Caco-2 (cell line): ENCODE measurements at regions not wholly inside any gene's neighbourhood (a gene's known extent, or its start where the extent isn't known, plus 50 kb on each side); places are given as distances from the start of the nearest gene placed in this dataset.

Source experiments
- BruUV-seq: library from RNA; stranded (reverse); fragments of 400-500 nt; replicated peaks from 2 replicates; lab custom pipeline; 2021; lab: Mats Ljungman, UMichigan
- CTCF ChIA-PET: fragments of 300-600 bp; sonication (Branson Sonifier 250); formaldehyde crosslinking; loops from one replicate; lab custom pipeline; 2022; ENCODE audit warnings: antibody characterized with exemption; lab: Charles Lee
- POLR2A ChIA-PET: fragments of 300-600 bp; sonication (Branson Sonifier 250); formaldehyde crosslinking; loops from one replicate; lab custom pipeline; 2022; ENCODE audit warnings: antibody characterized with exemption; lab: Charles Lee
- DNase-seq, 2 experiments: peaks; one replicate each; pipeline versions ENCODE4 v3.0.0 to v3.0.0-alpha.2; 2020 to 2022
- H3K27me3 ChIP-seq: replicated peaks from 2 replicates; pipeline ENCODE4 v1.6.0; 2011; ENCODE audit warnings: low read length; ENCODE audit not compliant: control insufficient read depth, insufficient read depth
- H3K36me3 ChIP-seq: 2 replicates; pipeline ENCODE4 v1.5.1; 2011; ENCODE audit warnings: low read length; ENCODE audit not compliant: control insufficient read depth, insufficient read depth
- H3K4me1 ChIP-seq: fragments of 250-450 bp; sonication (Bioruptor Pico); 2 replicates; pipeline ENCODE4 v1.5.1; 2020; ENCODE audit warnings: mild to moderate bottlenecking
- H3K4me3 ChIP-seq: 2 replicates; pipeline ENCODE4 v1.5.1; 2011; ENCODE audit warnings: low read depth, mild to moderate bottlenecking, control low read depth, low read length
- H3K9me3 ChIP-seq: fragments of 250-450 bp; sonication (Bioruptor Pico); 2 replicates; pipeline ENCODE4 v1.5.1; 2020; ENCODE audit warnings: mild to moderate bottlenecking, moderate library complexity
- H3K27ac Mint-ChIP-seq: one replicate; pipeline ENCODE4 v1.8.0; 2022; ENCODE audit warnings: mixed read lengths; ENCODE audit not compliant: unreplicated experiment
- H3K27me3 Mint-ChIP-seq: one replicate; pipeline ENCODE4 v1.8.0; 2022; ENCODE audit warnings: mixed read lengths; ENCODE audit not compliant: insufficient read depth, unreplicated experiment
- H3K36me3 Mint-ChIP-seq: one replicate; pipeline ENCODE4 v1.8.0; 2022; ENCODE audit warnings: mild to moderate bottlenecking, mixed read lengths; ENCODE audit not compliant: insufficient read depth, unreplicated experiment
- H3K4me1 Mint-ChIP-seq: one replicate; pipeline ENCODE4 v1.8.0; 2022; ENCODE audit warnings: low read depth, mixed read lengths; ENCODE audit not compliant: unreplicated experiment
- H3K4me3 Mint-ChIP-seq: one replicate; pipeline ENCODE4 v1.8.0; 2022; ENCODE audit warnings: mild to moderate bottlenecking, moderate library complexity, mixed read lengths; ENCODE audit not compliant: unreplicated experiment
- H3K9me3 Mint-ChIP-seq: one replicate; pipeline ENCODE4 v1.8.0; 2022; ENCODE audit warnings: mixed read lengths; ENCODE audit not compliant: unreplicated experiment
- intact Hi-C: fragments of 100-400 bp; cut with micrococcal nuclease; formaldehyde crosslinking; loops from one replicate; pipeline ENCODE4 v1.10.0; 2022; ENCODE audit not compliant: unreplicated experiment
- TF ChIP-seq, protein P1 (sequence below), 2 experiments: fragments of 200-600 bp in 1 of 2; IDR thresholded peaks; 1 replicate in 1 of 2; 2 replicates in 1 of 2; pipeline versions ENCODE4 v1.5.1 to v1.8.0; 2011 to 2022; ENCODE audit warnings: antibody characterized with exemption in 1 of 2, control low read depth in 1 of 2, inconsistent platforms in 1 of 2, low read depth in 1 of 2, low read length in 1 of 2, mild to moderate bottlenecking in 1 of 2, moderate library complexity in 1 of 2; ENCODE audit not compliant: insufficient read depth in 1 of 2, severe bottlenecking in 1 of 2, unreplicated experiment in 1 of 2

- BruUV-seq = no TSS peak
- Histone ChIP-seq H3K4me3 (no peak overlapping the region), H3K4me1 (no peaks in the 10 kb centered on the region), H3K36me3 (no peaks in the 10 kb centered on the region), H3K9me3 (no peaks in the 10 kb centered on the region), H3K27me3 (no peaks in the 10 kb centered on the region)
- Mint-ChIP-seq H3K9me3 (no peaks in the 10 kb centered on the region), H3K36me3 (no peaks in the 10 kb centered on the region), H3K27me3 (no peaks in the 10 kb centered on the region), H3K4me3 (no peak overlapping the region), H3K4me1 (no peaks in the 10 kb centered on the region), H3K27ac (no peak overlapping the region)
- intact Hi-C loops = no loop called here
- no peak for DNase-seq
- ChIA-PET CTCF (no interaction called here), POLR2A (no interaction called here)
- TF ChIP-seq, protein P1, sequence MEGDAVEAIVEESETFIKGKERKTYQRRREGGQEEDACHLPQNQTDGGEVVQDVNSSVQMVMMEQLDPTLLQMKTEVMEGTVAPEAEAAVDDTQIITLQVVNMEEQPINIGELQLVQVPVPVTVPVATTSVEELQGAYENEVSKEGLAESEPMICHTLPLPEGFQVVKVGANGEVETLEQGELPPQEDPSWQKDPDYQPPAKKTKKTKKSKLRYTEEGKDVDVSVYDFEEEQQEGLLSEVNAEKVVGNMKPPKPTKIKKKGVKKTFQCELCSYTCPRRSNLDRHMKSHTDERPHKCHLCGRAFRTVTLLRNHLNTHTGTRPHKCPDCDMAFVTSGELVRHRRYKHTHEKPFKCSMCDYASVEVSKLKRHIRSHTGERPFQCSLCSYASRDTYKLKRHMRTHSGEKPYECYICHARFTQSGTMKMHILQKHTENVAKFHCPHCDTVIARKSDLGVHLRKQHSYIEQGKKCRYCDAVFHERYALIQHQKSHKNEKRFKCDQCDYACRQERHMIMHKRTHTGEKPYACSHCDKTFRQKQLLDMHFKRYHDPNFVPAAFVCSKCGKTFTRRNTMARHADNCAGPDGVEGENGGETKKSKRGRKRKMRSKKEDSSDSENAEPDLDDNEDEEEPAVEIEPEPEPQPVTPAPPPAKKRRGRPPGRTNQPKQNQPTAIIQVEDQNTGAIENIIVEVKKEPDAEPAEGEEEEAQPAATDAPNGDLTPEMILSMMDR (IDR thresholded peaks at IDR 0.05; ENCODE audit: insufficient read depth in 1 of 2, low read depth in 1 of 2, low read length in 1 of 2, severe bottlenecking in 1 of 2, unreplicated experiment in 1 of 2) = no peak
These were observed 628.5 kb upstream of the KLHL1 start for GRCh38 chr13:70736622-70737317.

GRCh38 chr13:70732611-70733010 lies 624.4 kb upstream of the KLHL1 start:
- TF ChIP-seq, protein P1 (IDR thresholded peaks at IDR 0.05; ENCODE audit: insufficient read depth in 1 of 2, low read depth in 1 of 2, low read length in 1 of 2, severe bottlenecking in 1 of 2, unreplicated experiment in 1 of 2) = no peak
- no peak for DNase-seq

DNA sequence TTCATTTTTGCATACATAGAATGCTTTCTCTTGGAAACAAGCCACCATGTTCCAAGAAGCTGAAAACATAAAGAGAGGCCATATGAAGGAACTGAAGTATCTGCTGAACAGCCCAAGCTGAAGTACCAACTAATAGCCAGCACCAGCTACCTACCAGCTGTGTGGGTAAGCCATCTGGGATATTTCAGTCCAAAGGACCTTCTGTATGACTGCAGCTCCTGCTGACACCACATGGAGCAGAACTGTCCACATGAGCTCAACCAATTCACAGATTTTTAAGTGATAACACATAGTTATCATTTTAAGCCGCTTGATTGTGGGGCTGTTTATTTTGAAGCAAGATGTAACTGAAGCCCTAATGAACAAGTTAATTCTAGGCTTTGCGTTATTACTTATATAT lies 621.1 kb upstream of the KLHL1 start:
- TF ChIP-seq, protein P1 (IDR thresholded peaks at IDR 0.05; ENCODE audit: insufficient read depth in 1 of 2, low read depth in 1 of 2, low read length in 1 of 2, severe bottlenecking in 1 of 2, unreplicated experiment in 1 of 2) = no peak
- Mint-ChIP-seq H3K4me1 (no peaks in the 10 kb centered on the region), H3K27ac (no peak overlapping the region), H3K4me3 (no peak overlapping the region), H3K36me3 (no peaks in the 10 kb centered on the region), H3K27me3 (no peaks in the 10 kb centered on the region), H3K9me3 (no peaks in the 10 kb centered on the region)
- no peak overlapping the region for H3K4me3 ChIP-seq
- H3K9me3 ChIP-seq = no peaks in the 10 kb centered on the region
- DNase-seq = no peak
- intact Hi-C loops = no loop called here
- ChIA-PET CTCF (no interaction called here), POLR2A (no interaction called here)
- H3K27me3 ChIP-seq = no peaks in the 10 kb centered on the region
- H3K4me1 ChIP-seq = no peaks in the 10 kb centered on the region
- BruUV-seq = no TSS peak
- no peaks in the 10 kb centered on the region for H3K36me3 ChIP-seq

More at GRCh38 chr13:70732611-70733010, 624.4 kb upstream of the KLHL1 start:
- Histone ChIP-seq H3K27me3 (no peaks in the 10 kb centered on the region), H3K4me3 (no peak overlapping the region), H3K4me1 (no peaks in the 10 kb centered on the region), H3K36me3 (no peaks in the 10 kb centered on the region), H3K9me3 (no peaks in the 10 kb centered on the region)
- no TSS peak for BruUV-seq
- Mint-ChIP-seq H3K9me3 (no peaks in the 10 kb centered on the region), H3K27me3 (no peaks in the 10 kb centered on the region), H3K4me3 (no peak overlapping the region), H3K36me3 (no peaks in the 10 kb centered on the region), H3K27ac (no peak overlapping the region), H3K4me1 (no peaks in the 10 kb centered on the region)
- ChIA-PET POLR2A (no interaction called here), CTCF (no interaction called here)
- intact Hi-C loops = no loop called here
